GM21447 (cell line): ENCODE measurements at regions not wholly inside any gene's neighbourhood (a gene's known extent, or its start where the extent isn't known, plus 50 kb on each side); places are given as distances from the start of the nearest gene placed in this dataset.
"Not testable (repeated sequence)": the region's sequence is repeated elsewhere in the genome, so short reads cannot be mapped to it uniquely, and the experiment has no call there.

Experiments used
- ATAC-seq: cut with Tn5 transposase; IDR thresholded peaks from one replicate; pipeline ENCODE4 v1.9.1; 2021; ENCODE audit not compliant: unreplicated experiment

DNA sequence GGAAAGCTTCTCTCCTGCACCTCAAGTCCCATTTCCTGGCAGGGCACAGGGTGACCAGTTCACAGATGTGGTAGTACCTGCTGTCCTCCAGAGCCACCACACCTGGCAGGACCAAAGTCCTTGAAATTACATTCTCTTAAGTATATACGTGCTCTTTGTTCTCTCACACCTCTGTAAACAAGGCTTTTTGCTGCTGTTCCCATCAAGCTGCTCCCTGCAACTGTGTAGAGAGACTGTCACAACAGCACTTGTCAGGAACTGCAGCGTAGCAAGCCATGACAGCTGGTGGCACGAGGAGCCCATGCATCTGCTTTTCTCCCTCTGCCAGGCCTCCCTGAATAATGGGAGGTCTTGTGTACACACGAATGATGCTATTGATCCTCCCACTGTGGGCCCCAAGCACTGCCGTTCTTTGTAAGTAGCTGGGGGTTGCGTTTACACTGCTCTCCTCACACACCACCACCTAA, 431.8 kb downstream of the CD83 start:
- ATAC-seq = no peak

DNA sequence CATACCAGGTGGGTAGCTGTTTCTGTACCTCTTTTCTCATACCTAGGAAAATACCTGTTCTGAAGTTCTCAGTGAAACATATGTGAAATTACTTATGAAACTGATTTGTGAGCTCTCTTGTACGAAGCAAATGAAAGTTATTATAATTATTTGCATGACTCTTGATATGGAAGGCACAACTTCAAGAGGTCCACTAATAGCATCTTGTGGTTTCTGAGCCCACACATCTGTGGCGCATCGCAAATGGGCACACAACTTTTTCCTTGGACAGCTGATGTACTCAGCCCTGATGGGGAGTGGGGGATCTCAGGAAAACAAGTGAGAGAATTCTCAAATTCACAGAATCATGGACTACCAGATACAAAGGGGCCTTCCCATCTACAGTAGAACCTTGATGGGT, 432.3 kb downstream of the CD83 start:
- no peak for ATAC-seq

DNA sequence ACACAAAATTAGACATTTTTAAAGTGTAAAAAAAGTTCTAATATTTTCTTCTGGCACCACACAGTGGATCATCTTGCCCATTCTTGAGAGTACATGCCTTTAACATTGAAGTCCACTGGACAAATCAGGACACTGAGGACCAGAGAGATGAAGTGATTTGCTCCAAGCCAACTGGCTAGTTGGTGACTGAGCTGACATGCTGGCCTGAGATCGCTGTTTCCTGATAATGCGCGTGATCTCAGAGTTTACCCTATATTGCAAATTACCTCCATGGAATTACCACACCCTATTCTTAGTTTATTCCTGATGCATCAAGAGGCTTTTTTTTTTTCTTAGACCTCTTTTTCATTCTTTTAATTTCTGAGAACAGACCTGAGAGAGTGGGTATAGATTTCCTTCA, 432.8 kb downstream of the CD83 start:
- no peak for ATAC-seq

DNA sequence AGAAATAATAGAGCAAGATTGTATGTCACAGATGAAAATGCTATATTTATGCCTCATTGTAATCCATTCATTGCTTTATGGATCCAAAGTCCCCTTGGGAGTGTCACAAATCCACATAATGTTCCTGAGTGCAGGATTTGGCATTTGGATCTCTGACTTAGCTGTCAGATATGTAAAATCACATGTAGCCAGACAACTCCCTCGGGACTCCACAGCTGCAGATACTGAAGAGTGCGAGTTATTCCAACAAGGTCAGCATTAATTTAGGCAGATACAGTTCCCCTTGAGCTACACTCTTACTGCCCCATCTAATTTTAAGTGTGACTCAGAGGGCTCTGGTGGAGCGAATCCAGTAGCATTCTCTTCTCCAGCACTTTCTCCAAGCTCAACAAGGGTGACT, 433.2 kb downstream of the CD83 start:
- no peak for ATAC-seq

DNA sequence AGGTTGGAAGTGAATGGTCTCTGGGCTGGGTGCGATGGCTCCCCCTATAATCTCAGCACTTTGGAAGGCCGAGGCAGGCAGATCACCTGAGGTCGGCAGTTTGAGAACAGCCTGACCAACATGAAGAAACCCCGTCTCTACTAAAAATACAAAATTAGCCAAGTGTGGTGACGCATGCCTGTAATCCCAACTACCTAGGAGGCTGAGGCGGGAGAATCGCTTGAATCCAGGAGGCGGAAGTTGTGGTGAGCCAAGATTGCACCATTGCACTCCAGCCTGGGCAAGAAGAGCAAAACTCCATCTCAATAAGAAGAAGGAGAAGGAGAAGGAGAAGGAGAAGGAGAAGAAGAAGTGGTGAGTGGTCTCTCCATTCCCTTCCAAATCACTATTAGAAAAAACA, 434.0 kb downstream of the CD83 start:
- not testable (repeated sequence) for ATAC-seq

DNA sequence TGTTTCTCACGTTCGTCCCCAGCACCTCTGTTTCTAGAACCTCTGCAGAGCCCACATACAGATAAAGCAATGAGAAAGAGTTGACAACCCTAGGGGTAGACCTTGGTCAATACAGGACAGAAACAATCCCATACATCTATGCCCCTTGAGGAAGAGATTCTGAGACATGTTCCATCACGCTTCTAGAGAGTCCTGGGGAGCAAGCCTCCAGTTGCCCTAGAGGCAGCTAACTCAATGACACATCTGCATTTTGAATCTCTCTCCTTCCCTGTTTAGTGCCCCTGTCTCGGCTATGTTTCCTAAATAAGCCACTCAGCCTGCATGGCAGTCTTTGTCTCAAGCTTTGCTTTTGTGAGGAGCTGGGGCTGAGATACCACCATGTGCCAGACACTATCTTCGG, 435.3 kb downstream of the CD83 start:
- no peak for ATAC-seq

DNA sequence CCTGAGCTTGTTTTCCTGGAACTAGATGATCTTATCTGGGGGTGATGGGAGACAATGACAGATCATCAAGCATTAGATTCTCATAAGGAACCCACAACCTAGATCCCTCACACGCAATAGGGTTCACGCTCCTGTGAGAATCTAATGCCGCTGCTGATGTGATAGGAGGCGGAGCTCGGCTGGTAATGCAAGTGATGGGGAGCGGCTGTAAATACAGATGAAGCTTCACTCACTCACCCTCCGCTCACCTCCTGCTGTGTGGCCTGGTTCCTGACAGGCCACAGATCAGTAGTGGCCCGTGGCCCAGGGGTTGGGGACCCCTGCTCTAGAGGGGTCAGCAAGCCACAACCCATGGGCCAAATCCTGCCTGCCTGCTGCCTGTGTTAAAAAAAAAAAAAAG, 435.9 kb downstream of the CD83 start:
- ATAC-seq = no peak

DNA sequence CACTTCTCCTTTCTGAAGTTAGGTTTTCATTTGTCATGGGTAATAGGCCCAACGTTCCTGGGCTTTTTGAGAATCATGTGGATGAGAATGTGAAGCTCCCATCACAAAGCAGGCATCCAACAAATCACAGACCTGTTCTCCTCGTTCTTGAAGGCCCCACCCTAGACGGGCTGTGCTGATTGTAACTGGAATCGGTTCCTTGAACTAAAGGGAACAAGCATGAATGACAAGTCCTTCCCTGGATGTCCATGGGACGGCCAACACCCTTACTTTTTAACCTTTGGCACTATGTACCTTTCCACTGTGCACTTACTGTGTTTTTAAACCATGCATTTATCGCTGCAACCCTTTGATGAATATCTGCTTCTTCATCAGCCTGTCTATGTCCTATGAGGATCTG, 438.2 kb downstream of the CD83 start:
- ATAC-seq = no peak

DNA sequence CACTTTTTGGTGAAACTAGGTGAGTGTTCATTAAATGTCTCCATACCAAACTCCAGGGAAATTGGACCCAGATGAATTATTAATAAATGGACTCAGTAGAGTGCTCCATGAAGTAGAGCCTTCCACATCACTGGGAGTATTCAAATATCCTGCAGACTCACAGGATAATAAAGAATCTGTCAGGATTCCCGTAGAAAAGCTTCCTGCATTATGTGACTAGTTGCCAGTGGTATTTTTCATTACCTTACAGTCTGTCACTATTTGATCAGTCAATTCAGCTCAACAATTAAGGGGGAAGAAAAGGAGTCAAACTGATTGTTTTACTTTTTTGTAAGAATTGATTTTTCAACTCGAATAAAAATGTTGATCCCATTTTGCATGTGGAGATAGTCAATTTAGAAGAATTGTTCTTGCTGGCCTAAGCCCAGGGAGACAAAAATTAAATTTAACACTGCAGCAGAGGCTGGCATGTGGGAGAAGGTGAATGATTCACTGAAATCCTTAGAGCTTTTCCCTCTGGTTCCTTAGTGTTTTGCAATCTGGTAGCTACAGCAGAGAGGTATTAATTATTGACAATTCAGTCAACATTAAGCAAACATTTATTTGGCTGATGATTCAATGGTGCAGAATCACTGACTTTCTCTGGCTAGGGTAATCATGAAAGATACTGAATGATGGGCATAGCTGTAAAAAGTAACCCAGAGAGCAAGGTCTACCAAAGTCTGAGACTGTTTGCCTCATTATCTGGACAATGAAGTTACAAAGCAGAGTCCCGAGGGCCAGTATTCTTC, 442.4 kb downstream of the CD83 start:
- no peak for ATAC-seq

DNA sequence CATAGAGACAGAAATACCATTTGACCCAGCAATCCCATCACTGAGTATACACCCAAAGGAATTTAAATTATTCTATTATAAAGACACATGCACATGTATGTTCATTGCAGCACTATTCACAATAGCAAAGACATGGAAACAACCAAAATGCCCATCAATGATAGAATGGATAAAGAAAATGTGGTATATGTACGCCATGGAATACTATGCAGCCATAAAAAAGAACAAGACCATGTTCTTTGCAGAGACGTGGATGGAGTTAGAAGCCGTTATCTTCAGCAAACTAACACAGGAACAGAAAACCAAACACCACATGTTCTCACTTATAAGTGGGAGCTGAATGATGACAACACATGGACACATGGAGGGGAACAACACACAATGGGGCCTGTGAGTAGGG, 444.0 kb downstream of the CD83 start:
- ATAC-seq = not testable (repeated sequence)

DNA sequence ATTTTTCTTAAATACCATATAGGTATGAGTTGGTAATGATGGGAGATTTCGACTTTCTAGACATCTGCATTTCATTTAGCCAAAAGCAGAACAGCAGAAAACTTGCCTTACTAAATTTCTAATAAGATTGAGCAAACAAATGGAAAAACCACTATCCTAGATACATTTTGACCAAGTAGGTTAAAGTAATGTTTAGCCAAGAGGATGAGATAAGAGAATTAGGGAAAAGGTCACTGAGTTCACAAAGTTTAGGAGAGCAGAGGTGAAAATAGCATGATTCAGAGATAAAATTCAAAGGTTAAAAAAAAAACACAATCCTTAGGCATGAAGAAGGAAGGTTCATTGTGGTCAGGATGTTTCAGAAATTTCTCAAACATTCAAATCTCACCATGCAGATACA, 450.3 kb downstream of the CD83 start:
- no peak for ATAC-seq

DNA sequence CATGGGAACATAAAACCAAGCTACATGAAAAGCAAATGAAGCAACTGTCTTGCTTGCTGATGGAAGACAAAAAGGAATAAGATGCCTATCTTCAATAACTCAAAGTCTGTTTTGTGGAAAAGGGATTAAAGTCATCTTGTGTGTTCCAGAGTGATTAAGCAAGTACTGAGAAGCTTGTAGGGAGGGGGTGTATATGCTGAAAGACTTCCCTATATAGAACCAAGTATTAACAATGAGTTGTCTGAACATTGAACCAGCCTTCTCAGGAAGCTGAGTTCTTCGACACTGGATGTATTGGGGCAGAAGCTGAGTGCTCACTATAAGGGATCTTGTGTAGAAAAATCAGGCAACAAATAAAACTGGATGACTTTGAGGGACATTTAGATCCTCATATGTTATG, 451.8 kb downstream of the CD83 start:
- ATAC-seq = no peak

DNA sequence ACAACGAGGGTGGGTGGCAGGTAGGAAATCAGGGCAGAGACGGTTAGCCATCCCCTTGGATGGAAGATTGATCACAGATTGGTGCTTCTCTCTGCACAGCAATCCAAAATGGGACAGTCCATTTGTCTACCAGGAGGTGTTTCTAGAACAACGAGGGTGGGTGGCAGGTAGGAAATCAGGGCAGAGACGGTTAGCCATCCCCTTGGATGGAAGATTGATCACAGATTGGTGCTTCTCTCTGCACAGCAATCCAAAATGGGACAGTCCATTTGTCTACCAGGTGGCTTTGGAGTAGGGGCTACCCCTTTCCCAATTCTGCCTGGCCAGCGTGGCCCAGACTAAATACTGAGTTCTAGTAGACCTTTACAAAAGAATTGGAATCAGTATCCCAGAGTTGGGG, 452.3 kb downstream of the CD83 start:
- not testable (repeated sequence) for ATAC-seq

DNA sequence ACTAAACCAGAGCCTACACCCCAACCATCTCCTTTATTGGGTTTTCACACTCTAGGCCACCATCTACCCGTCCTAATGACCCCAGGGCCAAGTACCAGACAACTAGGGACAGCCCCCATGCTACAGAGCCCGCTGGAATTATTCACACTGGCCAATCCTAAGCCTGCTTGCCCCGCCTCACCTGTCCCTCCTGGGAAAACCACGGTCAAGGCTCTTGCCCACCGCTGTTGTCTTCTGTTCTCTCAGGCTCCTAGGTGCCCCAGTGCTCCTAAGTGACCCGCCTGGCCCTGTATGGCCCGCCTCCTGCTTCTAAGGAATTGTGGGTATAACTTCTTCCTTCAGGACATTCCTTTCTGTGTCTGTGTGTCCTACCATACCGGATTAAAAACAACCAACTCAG, 453.4 kb downstream of the CD83 start:
- ATAC-seq = no peak

DNA sequence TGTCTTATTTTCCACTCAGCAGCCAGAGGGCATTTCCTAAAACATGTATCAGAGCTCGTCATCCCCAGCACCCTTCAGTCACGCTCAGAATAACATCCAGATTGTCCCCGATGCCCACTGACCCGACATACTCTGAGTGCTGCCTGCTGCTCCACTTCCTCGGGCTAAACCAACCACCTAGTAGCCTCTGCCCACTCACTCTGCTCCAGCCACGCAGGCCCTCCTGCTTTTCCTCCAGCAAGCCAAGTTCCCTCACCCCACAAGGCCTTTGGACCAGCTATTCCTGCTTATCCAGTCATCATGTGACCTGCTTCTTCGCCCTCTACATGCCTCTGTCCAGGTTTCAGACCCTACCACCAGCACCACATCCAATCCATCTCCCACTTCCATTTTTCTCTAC, 454.2 kb downstream of the CD83 start:
- ATAC-seq = no peak

DNA sequence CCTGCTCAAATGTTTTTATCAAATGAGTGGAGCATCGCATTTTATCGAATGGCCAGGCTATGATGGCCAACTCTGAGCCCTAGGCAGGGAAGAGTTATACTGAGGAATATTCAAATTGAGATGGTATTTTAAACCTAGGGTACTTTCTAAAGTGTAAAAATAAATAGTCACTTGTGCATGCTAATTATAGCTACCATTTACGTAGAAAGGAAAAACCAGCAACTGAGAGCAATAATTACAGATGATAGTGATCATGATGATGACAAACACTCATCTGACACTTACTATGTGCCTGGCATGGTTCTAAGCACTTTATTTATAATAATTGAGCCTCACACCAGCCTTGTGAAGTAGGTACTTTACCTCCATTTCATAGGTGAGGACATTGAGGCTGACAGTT, 455.7 kb downstream of the CD83 start:
- no peak for ATAC-seq

DNA sequence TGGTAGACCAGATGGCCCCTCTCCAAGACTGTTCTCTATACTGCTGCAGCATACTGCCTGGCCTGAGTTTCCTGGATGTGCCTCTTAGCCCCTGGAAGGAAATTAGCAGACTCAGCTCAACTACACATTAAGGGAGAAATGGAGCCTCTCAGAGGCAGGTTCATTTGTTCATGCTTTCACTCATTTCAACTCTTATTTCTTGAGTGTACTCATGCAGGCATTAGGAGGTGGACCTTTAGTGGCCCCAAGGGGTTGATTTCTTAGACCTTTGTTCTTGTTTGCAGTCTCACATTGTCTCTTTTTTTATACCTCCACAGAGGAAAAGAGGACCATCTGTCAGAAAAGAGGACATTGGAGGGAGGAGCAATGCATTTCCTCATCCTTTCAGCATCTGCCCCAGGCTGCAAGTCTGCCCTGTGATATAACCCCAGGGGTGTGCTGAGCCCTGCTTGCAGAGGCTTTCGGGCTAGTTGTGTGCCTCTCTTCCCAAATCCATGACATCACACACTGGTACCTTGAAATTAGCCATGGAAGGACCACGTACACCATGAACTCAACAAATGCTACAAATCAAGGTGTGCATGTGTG, 456.2 kb downstream of the CD83 start:
- no peak for ATAC-seq

DNA sequence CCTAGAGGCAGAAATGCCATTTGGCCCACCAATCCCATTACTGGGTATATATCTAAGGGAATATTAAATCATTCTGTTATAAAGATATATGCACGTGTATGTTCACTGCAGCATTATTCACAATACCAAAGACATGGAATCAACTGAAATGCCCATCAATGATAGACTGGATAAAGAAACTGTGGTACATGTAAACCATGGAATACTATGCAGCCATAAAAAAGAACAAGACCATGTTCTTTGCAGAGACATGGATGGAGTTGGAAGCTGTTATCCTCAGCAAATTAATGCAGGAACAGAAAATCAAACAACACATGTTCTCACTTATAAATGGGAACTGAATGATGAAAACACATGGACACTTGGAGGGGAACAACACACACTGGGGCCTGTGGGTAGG, 458.4 kb downstream of the CD83 start:
- ATAC-seq = no peak

DNA sequence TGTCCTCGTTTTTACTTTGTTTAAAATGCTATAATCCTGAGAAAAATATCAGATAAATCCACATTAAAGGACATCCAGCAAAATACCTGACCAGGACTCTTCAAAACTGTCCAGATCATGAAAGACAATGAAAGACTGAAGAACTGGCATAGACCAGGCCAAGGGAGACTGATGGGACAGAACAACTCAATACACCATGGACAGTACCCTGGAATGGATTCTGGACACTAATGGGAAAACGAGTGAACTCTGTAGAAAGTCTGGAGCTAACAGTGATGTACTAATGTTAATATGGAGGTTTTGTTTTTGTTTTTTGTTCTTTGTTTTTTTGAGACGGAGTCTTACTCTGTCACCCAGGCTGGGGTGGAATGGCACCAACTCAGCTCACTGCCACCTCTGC, 461.4 kb downstream of the CD83 start:
- ATAC-seq = no peak

DNA sequence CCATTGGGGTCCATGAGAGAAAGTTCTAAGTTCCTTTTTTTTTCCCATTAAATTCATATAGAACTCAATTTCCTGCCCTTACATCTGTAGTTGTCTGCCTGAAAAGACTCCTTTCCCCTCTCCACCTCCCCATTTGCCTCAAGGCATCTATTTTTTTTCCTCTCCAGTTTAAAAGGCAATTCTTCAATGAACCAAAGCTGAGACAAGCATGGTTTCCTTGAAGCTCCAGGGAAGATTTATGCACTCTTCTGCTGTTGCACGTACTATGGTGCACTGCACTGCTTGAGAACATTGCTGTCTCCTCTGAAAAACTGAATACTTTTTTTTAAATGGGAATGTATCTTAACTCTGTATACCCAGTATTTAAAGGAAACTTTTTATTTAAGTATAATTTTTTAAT, 465.2 kb downstream of the CD83 start:
- no peak for ATAC-seq

DNA sequence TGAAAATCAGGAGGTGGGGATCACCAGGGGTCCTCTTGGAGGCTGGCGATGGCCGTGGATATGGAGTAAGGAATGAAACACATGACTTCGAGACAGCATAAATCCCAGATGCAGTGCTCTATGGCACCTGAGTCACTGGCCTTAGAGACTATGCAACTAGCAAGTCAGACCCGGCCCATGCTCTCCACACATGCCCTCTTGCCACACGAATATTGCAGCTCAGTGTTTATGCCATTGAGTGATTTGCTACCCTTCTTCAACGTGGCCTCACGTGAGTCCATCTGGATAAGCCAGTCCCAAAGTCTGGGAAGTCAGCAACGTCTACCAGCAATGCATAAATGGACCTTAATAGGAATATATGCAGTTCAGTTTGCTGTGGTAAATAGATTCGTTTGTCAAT, 466.3 kb downstream of the CD83 start:
- no peak for ATAC-seq

DNA sequence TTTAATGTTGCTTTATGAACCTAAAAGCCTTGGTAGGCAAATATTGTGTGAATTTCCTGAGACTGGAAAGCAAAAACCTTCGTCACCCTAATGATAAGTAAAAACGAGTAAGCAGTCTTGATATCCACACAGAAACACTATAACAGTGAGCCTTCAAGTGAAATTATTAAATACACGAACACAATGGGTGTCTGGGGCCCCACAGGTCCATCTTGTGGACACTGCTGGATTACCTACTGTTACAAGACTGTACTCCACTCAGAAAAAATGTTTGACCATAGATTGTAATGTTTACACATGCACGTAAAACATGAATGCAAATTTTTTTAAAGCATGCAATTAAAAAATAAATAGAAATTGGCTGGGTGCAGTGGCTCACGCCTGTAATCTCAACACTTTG, 466.9 kb downstream of the CD83 start:
- ATAC-seq = no peak

DNA sequence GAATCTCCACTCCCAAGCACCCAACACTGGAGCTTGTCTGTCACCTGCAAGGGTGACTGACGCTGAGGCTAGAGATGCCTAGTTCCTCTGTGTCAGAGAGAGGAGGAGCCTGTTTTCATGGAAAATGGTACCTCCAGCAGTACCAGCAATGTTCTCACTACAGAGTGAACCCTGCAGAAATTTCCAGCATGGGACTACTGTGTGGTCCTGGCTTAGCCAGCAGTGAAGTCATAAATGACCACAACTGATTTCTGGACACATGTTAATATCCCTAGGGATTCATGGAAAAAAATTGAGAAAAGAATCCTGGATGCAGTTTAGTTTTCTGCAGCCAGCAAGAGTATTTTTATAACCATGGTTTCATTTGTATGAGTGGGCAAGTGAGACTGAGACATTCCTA, 468.1 kb downstream of the CD83 start:
- ATAC-seq = no peak
